GM12892 (cell line): ENCODE measurements at regions not wholly inside any gene's neighbourhood (a gene's known extent, or its start where the extent isn't known, plus 50 kb on each side); places are given as distances from the start of the nearest gene placed in this dataset.

Source experiments
- POLR2A ChIP-seq: IDR thresholded peaks from 2 replicates; pipeline ENCODE4 v1.6.1; 2011; ENCODE audit warnings: low read depth, low read length, control low read depth
- POLR2AphosphoS5 ChIP-seq: IDR thresholded peaks from 2 replicates; pipeline ENCODE4 v1.6.1; 2011; ENCODE audit warnings: low read depth, low read length, control low read depth
- TAF1 ChIP-seq: IDR thresholded peaks from 2 replicates; pipeline ENCODE4 v1.6.1; 2011; ENCODE audit warnings: low read depth, mild to moderate bottlenecking, control low read depth, low read length, borderline replicate concordance

GRCh38 chr6:81834141-81834681 lies 81.7 kb upstream of the TENT5A start:
- TF ChIP-seq POLR2A (no peak), TAF1 (no peak), POLR2AphosphoS5 (no peak)
